ENCODE measurements at regions not wholly inside any gene's neighbourhood (a gene's known extent, or its start where the extent isn't known, plus 50 kb on each side); places are given as distances from the start of the nearest gene placed in this dataset.

DNA sequence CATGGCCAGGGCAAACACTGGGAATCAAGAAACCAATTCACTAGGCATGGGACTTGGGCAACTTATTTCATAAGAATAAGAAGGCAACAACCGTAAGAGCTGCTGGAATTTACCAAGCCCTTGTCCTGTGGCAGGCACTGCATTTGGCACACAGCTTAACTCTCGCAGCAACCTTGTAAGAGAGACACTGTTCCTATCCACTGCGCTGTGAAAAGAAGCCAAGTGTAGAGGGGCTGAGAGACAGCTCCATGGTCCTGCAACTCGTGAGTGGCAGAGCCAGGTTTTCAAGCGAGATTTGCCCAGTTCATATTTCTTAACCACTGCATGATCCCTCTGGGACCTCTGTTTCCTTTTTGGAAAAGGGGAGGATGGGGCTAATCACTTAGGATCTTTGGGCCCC is 129.3 kb upstream of the STC2 start:
- no peak for DNase-seq (ENCODE audit: extremely low spot score)
- CTCF ChIA-PET, result no interaction called here
- POLR2A ChIA-PET, result no interaction called here

DNA sequence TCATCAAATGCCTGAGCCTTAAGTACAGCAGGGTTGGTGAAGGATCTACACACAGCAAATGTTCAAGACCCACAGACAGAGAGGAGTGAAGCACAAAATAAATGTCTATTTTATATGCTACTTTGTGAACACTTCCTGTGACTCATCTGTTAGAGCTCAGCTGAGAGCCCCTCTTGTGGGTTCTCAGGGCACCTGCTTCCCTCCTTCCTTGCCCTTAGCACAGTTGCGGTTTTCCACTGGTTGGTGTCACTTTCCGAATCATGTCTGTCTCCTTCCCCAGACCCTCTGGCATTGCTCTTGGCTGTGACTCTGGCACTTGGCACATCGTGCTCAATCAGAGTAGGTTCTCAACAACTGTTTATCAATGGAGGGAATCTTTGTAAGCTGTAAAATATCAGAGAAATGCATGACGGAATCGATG is 128.5 kb upstream of the STC2 start:
- ChIA-PET CTCF (no interaction called here), POLR2A (no interaction called here)

More for the DNA sequence above, 129.3 kb upstream of the STC2 start:
- TF ChIP-seq, protein P1, sequence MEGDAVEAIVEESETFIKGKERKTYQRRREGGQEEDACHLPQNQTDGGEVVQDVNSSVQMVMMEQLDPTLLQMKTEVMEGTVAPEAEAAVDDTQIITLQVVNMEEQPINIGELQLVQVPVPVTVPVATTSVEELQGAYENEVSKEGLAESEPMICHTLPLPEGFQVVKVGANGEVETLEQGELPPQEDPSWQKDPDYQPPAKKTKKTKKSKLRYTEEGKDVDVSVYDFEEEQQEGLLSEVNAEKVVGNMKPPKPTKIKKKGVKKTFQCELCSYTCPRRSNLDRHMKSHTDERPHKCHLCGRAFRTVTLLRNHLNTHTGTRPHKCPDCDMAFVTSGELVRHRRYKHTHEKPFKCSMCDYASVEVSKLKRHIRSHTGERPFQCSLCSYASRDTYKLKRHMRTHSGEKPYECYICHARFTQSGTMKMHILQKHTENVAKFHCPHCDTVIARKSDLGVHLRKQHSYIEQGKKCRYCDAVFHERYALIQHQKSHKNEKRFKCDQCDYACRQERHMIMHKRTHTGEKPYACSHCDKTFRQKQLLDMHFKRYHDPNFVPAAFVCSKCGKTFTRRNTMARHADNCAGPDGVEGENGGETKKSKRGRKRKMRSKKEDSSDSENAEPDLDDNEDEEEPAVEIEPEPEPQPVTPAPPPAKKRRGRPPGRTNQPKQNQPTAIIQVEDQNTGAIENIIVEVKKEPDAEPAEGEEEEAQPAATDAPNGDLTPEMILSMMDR (IDR thresholded peaks at IDR 0.05; ENCODE audit: control extremely low read depth, extremely low read depth, low read depth, missing control alignments), result no peak

DNA sequence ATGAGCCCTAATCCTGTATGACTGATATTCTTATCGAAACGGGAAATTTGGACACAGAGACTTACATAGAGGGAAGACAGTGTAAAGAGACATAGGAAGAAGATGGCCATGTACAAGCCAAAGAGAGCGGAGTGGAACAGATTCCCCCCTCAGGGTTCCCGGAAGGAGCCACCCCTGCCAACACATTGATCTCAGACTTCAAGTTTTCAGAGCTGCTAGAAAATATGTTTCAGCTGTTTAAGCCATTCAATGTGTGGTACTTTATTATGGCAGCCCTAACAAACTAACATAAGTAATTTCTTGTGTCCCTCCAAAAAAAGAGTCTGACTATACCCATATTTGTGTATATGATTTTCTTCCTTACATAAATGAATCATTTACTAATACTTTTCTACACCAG is 128.0 kb upstream of the STC2 start:
- ChIA-PET POLR2A (no interaction called here), CTCF (no interaction called here)
- DNase-seq (ENCODE audit: extremely low spot score), result no peak
- TF ChIP-seq, protein P1 (IDR thresholded peaks at IDR 0.05; ENCODE audit: control extremely low read depth, extremely low read depth, low read depth, missing control alignments), result no peak

More for the DNA sequence above, 128.5 kb upstream of the STC2 start:
- TF ChIP-seq, protein P1 (IDR thresholded peaks at IDR 0.05; ENCODE audit: control extremely low read depth, extremely low read depth, low read depth, missing control alignments), result no peak
- DNase-seq (ENCODE audit: extremely low spot score), result no peak

DNA sequence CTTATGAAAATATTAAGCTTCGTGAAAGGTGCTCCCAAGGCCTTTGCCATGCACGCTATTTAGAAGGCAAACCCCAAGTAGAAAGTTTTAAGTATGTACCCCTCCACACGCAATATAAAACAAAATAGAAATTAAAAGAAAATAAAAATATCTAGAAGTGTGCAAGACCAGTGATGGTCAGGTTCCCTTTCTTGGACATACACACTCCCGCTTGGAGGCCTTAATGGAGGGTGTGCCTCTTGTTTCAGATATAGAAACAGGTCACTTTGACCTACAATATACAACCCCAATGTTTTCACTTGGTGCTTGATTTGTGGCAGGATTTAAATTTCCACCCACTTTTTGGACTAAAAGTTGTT is 127.4 kb upstream of the STC2 start:
- ChIA-PET POLR2A (no interaction called here), CTCF (no interaction called here)
- TF ChIP-seq, protein P1 (IDR thresholded peaks at IDR 0.05; ENCODE audit: control extremely low read depth, extremely low read depth, low read depth, missing control alignments), result no peak
- DNase-seq (ENCODE audit: extremely low spot score), result no peak

DNA sequence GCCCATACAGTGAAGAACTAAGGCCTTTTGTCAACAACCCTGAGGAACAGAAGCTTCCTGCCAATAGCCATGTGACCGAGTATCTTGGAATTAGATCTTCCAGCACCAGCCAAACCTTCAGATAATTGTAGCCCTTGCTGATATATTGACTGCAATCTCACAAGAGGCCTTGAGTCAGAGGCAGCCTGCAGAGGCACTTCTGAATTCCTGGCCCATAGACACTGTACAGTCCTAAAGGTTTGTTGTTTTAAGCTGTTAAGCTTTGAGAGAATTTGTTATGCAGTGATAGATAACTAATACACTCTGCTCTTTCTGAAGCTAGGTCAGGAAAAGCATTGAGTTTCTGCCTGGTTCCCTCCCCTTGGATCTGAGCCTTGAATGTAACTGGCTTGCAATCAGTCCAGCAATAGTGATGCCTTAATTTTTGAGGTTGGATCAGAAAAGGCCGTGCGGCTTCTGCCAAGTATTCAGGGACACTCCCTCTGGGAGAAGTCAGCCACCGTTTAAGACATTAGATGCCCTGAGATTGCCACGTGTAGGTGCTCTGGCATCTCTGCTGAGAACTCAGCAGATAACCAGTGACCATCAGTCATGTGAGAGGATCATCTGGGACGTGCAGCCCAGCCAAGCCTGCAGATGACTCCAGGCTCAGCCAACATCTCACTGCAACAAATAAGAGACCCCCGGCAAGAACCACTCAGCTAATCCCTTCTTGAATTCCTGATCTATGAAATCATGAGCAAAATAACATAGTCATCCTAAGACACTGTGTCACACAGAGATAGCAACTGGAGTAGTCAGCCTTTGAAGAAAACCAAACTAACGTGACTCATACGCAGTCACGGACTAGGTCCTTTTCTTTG is 126.8 kb upstream of the STC2 start:
- no peak for DNase-seq (ENCODE audit: extremely low spot score)
- TF ChIP-seq, protein P1 (IDR thresholded peaks at IDR 0.05; ENCODE audit: control extremely low read depth, extremely low read depth, low read depth, missing control alignments), result no peak
- ChIA-PET CTCF (interaction anchor here (2.7 kb wide), 1 partner anchor 118 kb away, joined by 12 read pairs; no protein-coding TSS in a partner anchor), POLR2A (no interaction called here)

DNA sequence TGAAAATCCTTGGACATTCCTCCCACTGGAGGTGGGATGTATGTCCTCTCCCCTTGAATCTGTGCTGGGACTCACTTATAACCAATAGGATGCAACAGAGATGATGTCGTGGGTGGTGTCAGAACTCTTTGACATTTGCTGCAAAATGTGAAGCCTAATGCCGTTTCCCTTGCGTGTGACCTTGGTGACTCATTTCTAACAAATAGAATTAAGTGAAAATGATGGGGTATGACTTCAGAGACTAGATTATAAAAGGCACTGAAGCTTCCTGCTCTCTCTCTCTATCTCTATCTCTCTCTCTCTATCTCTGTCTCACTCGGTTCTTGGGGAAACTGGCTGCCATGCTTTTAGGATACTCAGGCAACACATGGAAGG is 126.1 kb upstream of the STC2 start:
- POLR2A ChIA-PET, result no interaction called here
- TF ChIP-seq, protein P1 (IDR thresholded peaks at IDR 0.05; ENCODE audit: control extremely low read depth, extremely low read depth, low read depth, missing control alignments), result no peak
- DNase-seq (ENCODE audit: extremely low spot score), result no peak
- CTCF ChIA-PET, result interaction anchor here (2.7 kb wide), 1 partner anchor 118 kb away, joined by 12 read pairs; no protein-coding TSS in a partner anchor

All from GM10248 (cell line).